Nephron (organoid): ENCODE measurements at regions not wholly inside any gene's neighbourhood (a gene's known extent, or its start where the extent isn't known, plus 50 kb on each side); places are given as distances from the start of the nearest gene placed in this dataset.
"Not testable (repeated sequence)": the region's sequence is repeated elsewhere in the genome, so short reads cannot be mapped to it uniquely, and the experiment has no call there.

ENCODE experiments used
- H3K27ac Mint-ChIP-seq, 3 experiments: 2 replicates each; pipeline ENCODE4 v1.8.0; 2020; ENCODE audit warnings: mixed read lengths in 3 of 3, mild to moderate bottlenecking in 2 of 3, moderate library complexity in 1 of 3
- H3K27me3 Mint-ChIP-seq: 2 replicates; pipeline ENCODE4 v1.8.0; 2021; ENCODE audit warnings: low read depth, mild to moderate bottlenecking, moderate library complexity, mixed read lengths
- H3K36me3 Mint-ChIP-seq: 2 replicates; pipeline ENCODE4 v1.8.0; 2020; ENCODE audit warnings: low read depth, mixed read lengths
- H3K4me1 Mint-ChIP-seq: 2 replicates; pipeline ENCODE4 v1.8.0; 2020; ENCODE audit warnings: mixed read lengths
- H3K4me3 Mint-ChIP-seq, 3 experiments: 2 replicates each; pipeline ENCODE4 v1.8.0; 2020; ENCODE audit warnings: mild to moderate bottlenecking in 3 of 3, mixed read lengths in 3 of 3, moderate library complexity in 2 of 3
- H3K9me3 Mint-ChIP-seq: 2 replicates; pipeline ENCODE4 v1.8.0; 2020; ENCODE audit warnings: mixed read lengths
- CTCF ChIP-seq, 3 experiments: fragments of 200-600 bp; sonication (generic); IDR thresholded peaks; one replicate each; pipeline ENCODE4 v1.5.0; 2021; ENCODE audit warnings: antibody characterized with exemption in 3 of 3; ENCODE audit not compliant: unreplicated experiment in 3 of 3

GRCh38 chr6:82551831-82552230 is 188.2 kb downstream of the TPBG start:
- Mint-ChIP-seq H3K27ac (no peak overlapping the region), H3K4me1 (no peaks in the 10 kb centered on the region), H3K27me3 (no peaks in the 10 kb centered on the region), H3K36me3 (no peaks in the 10 kb centered on the region), H3K9me3 (peaks cover 3% of the 10 kb centered on the region), H3K4me3 (no peak overlapping the region)
- TF ChIP-seq CTCF (IDR thresholded peaks at IDR 0.05; ENCODE audit: unreplicated experiment in 3 of 3), result no peak

- Mint-ChIP-seq H3K36me3 (no peaks in the 10 kb centered on the region), H3K27me3 (no peaks in the 10 kb centered on the region), H3K4me3 (no peak overlapping the region), H3K9me3 (peaks cover 3% of the 10 kb centered on the region), H3K27ac (no peak overlapping the region), H3K4me1 (no peaks in the 10 kb centered on the region)
- no peak for TF ChIP-seq CTCF (IDR thresholded peaks at IDR 0.05; ENCODE audit: unreplicated experiment in 3 of 3)
Measured at GRCh38 chr6:82553863-82554531, 190.4 kb downstream of the TPBG start.

- no peak overlapping the region for H3K4me3 Mint-ChIP-seq
- no peak for TF ChIP-seq CTCF (IDR thresholded peaks at IDR 0.05; ENCODE audit: unreplicated experiment in 3 of 3)
- no peaks in the 10 kb centered on the region for H3K36me3 Mint-ChIP-seq
- no peaks in the 10 kb centered on the region for H3K4me1 Mint-ChIP-seq
- no peaks in the 10 kb centered on the region for H3K27me3 Mint-ChIP-seq
- H3K27ac Mint-ChIP-seq, result no peak overlapping the region
- H3K9me3 Mint-ChIP-seq, result peaks cover 3% of the 10 kb centered on the region
Measured at GRCh38 chr6:82554666-82555065, 191.0 kb downstream of the TPBG start.

- no peaks in the 10 kb centered on the region for H3K4me1 Mint-ChIP-seq
- H3K27me3 Mint-ChIP-seq, result no peaks in the 10 kb centered on the region
- no peak for TF ChIP-seq CTCF (IDR thresholded peaks at IDR 0.05; ENCODE audit: unreplicated experiment in 3 of 3)
- H3K36me3 Mint-ChIP-seq, result no peaks in the 10 kb centered on the region
- H3K9me3 Mint-ChIP-seq, result no peaks in the 10 kb centered on the region
- no peak overlapping the region for H3K4me3 Mint-ChIP-seq
- no peak overlapping the region for H3K27ac Mint-ChIP-seq
Measured at GRCh38 chr6:82555801-82556200, 192.2 kb downstream of the TPBG start.

- H3K27ac Mint-ChIP-seq, H3K36me3 Mint-ChIP-seq, H3K9me3 Mint-ChIP-seq, H3K4me1 Mint-ChIP-seq, H3K27me3 Mint-ChIP-seq, H3K4me3 Mint-ChIP-seq: not testable (repeated sequence)
Measured at GRCh38 chr6:82558531-82558930, 194.9 kb downstream of the TPBG start.

GRCh38 chr6:82567621-82568020 is 204.0 kb downstream of the TPBG start:
- TF ChIP-seq CTCF (IDR thresholded peaks at IDR 0.05; ENCODE audit: unreplicated experiment in 3 of 3), result no peak
- H3K27ac Mint-ChIP-seq, result no peak overlapping the region
- H3K27me3 Mint-ChIP-seq, result peaks cover 4% of the 10 kb centered on the region
- H3K4me1 Mint-ChIP-seq, result peaks cover 22% of the 10 kb centered on the region
- H3K9me3 Mint-ChIP-seq, result peaks cover 2% of the 10 kb centered on the region
- H3K4me3 Mint-ChIP-seq, result no peak overlapping the region
- H3K36me3 Mint-ChIP-seq, result no peaks in the 10 kb centered on the region
